ENCODE measurements at regions not wholly inside any gene's neighbourhood (a gene's known extent, or its start where the extent isn't known, plus 50 kb on each side); places are given as distances from the start of the nearest gene placed in this dataset.

- ChIA-PET CTCF (no interaction called here), POLR2A (no interaction called here)
- BruUV-seq (replicated peaks): no TSS peak
- no peak for TF ChIP-seq POLR2AphosphoS5 (IDR thresholded peaks at IDR 0.05; ENCODE audit: low read depth, low read length)
- no peak for TF ChIP-seq TCF7L2 (IDR thresholded peaks at IDR 0.05; ENCODE audit: low read depth, low read length)
- no peak for TF ChIP-seq CTCF (IDR thresholded peaks at IDR 0.05)
- no peak overlapping the region for H3K27ac ChIP-seq (ENCODE audit: low read length)
- no peaks in the 10 kb centered on the region for H3K27me3 ChIP-seq (ENCODE audit: control insufficient read depth, insufficient read depth, low read length)
- no peak overlapping the region for H3K4me3 ChIP-seq (ENCODE audit: low read depth in 2 of 2, low read length in 2 of 2)
- no peaks in the 10 kb centered on the region for H3K4me1 ChIP-seq (ENCODE audit: control insufficient read depth, insufficient read depth, low read length)
- ATAC-seq (peak; percentile 47; the same call in 1 of the 2 replicates), DNase-seq (ENCODE audit: low read depth, low spot score) (no peak)
- in situ Hi-C loops (cut with HindIII; ENCODE audit: low pct_unique_long_range_greater_than_20kb, low sequenced_read_pairs) (no loop called here), intact Hi-C loops (cut with micrococcal nuclease; ENCODE audit: unreplicated experiment) (no loop called here)
- H3K9me3 ChIP-seq (ENCODE audit: control insufficient read depth, insufficient read depth, low read depth, low read length): no peaks in the 10 kb centered on the region
- H3K36me3 ChIP-seq (ENCODE audit: control insufficient read depth, insufficient read depth, low read length): no peaks in the 10 kb centered on the region
Measured at GRCh38 chr18:76572518-76573247, 77.6 kb upstream of the ZNF516 start.

GRCh38 chr18:76571689-76572088 lies 76.6 kb upstream of the ZNF516 start:
- no TSS peak for BruUV-seq (replicated peaks)
- H3K27ac ChIP-seq (ENCODE audit: low read length): no peak overlapping the region
- CTCF ChIA-PET: no interaction called here
- H3K36me3 ChIP-seq (ENCODE audit: control insufficient read depth, insufficient read depth, low read length): no peaks in the 10 kb centered on the region
- intact Hi-C loops (cut with micrococcal nuclease; ENCODE audit: unreplicated experiment): no loop called here
- no peak overlapping the region for H3K4me3 ChIP-seq (ENCODE audit: low read depth in 2 of 2, low read length in 2 of 2)
- in situ Hi-C loops (cut with HindIII; ENCODE audit: low pct_unique_long_range_greater_than_20kb, low sequenced_read_pairs): no loop called here
- ATAC-seq (no peak), DNase-seq (ENCODE audit: low read depth, low spot score) (no peak)
- H3K27me3 ChIP-seq (ENCODE audit: control insufficient read depth, insufficient read depth, low read length): no peaks in the 10 kb centered on the region
- H3K9me3 ChIP-seq (ENCODE audit: control insufficient read depth, insufficient read depth, low read depth, low read length): no peaks in the 10 kb centered on the region
- no peak for TF ChIP-seq REST (IDR thresholded peaks at IDR 0.05; ENCODE audit: insufficient read depth in 1 of 2, low read depth in 2 of 2, low read length in 1 of 2)
- TF ChIP-seq POLR2AphosphoS5 (IDR thresholded peaks at IDR 0.05; ENCODE audit: low read depth, low read length): no peak
- no peak for TF ChIP-seq TCF7L2 (IDR thresholded peaks at IDR 0.05; ENCODE audit: low read depth, low read length)
- TF ChIP-seq CTCF (IDR thresholded peaks at IDR 0.05): no peak
- no peak for TF ChIP-seq SIN3A (IDR thresholded peaks at IDR 0.05; ENCODE audit: borderline replicate concordance, insufficient read depth, low read depth, low read length)
- POLR2A ChIA-PET: no interaction called here
- H3K4me1 ChIP-seq (ENCODE audit: control insufficient read depth, insufficient read depth, low read length): no peaks in the 10 kb centered on the region
